ENCODE measurements at regions not wholly inside any gene's neighbourhood (a gene's known extent, or its start where the extent isn't known, plus 50 kb on each side); places are given as distances from the start of the nearest gene placed in this dataset.

GRCh38 chr1:94734963-94735901 is 84.9 kb upstream of the SLC44A3 start:
- DNase-seq = no peak

- no peak for DNase-seq
These were observed 88.3 kb upstream of the SLC44A3 start for GRCh38 chr1:94731891-94732290.

GRCh38 chr1:94730450-94730849 is 89.7 kb upstream of the SLC44A3 start:
- DNase-seq = no peak

GRCh38 chr1:94729267-94729666 is 90.9 kb upstream of the SLC44A3 start:
- no peak for DNase-seq

GRCh38 chr1:94727846-94728715 is 92.1 kb upstream of the SLC44A3 start:
- no peak for DNase-seq

GRCh38 chr1:94726981-94727685 is 93.0 kb upstream of the SLC44A3 start:
- DNase-seq = no peak

- no peak for DNase-seq
These were observed 94.6 kb upstream of the SLC44A3 start for GRCh38 chr1:94725566-94725965.

- no peak for DNase-seq
These were observed 96.3 kb upstream of the SLC44A3 start for GRCh38 chr1:94723894-94724293.

GRCh38 chr1:94723463-94723862 is 96.7 kb upstream of the SLC44A3 start:
- DNase-seq = no peak

- DNase-seq = no peak
These were observed 98.0 kb upstream of the SLC44A3 start for GRCh38 chr1:94722181-94722580.

- DNase-seq = peak; percentile 17 to 65
These were observed 98.9 kb upstream of the SLC44A3 start for GRCh38 chr1:94721240-94721639.

- peak; percentile 16 to 61 for DNase-seq
These were observed 100.0 kb upstream of the SLC44A3 start for GRCh38 chr1:94719926-94720793.

- no peak for DNase-seq
These were observed 103.2 kb upstream of the SLC44A3 start for GRCh38 chr1:94716965-94717364.

- DNase-seq = no peak
These were observed 104.8 kb upstream of the SLC44A3 start for GRCh38 chr1:94715321-94715720.

- DNase-seq = no peak
These were observed 105.6 kb upstream of the SLC44A3 start for GRCh38 chr1:94714552-94714951.

GRCh38 chr1:94714152-94714551 is 106.0 kb upstream of the SLC44A3 start:
- no peak for DNase-seq

- DNase-seq = peak; percentile 27 to 78
These were observed 106.5 kb upstream of the SLC44A3 start for GRCh38 chr1:94713472-94714141.

- no peak for DNase-seq
These were observed 110.1 kb upstream of the SLC44A3 start for GRCh38 chr1:94709891-94710581.

- DNase-seq = no peak
These were observed 111.3 kb upstream of the SLC44A3 start for GRCh38 chr1:94708811-94709210.

- no peak for DNase-seq
These were observed 111.9 kb upstream of the SLC44A3 start for GRCh38 chr1:94708299-94708685.
